HG03457 (cell line): ENCODE measurements at regions not wholly inside any gene's neighbourhood (a gene's known extent, or its start where the extent isn't known, plus 50 kb on each side); places are given as distances from the start of the nearest gene placed in this dataset.

Experiments
- ATAC-seq: cut with Tn5 transposase; IDR thresholded peaks from one replicate; pipeline ENCODE4 v1.9.1; 2021; ENCODE audit warnings: moderate number of reproducible peaks; ENCODE audit not compliant: unreplicated experiment

DNA sequence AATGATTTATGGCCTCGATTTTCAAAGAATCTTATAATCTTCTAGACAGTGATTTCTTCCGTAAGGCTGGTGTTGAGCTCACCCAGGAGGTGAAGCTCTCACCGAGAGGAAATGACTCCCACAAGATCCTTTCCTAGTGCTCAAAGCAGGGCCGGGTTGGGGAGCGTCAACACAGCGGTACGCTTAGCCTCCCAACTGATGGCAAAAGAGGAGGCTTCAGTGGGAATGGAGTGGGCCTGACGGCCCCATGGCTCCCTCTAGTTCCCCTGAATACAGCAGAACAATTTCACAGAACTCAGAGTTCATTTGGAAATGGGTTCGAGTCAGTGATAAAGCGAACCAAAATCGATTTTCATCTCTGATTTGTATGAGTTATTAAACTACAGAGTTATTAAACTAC is 449.5 kb downstream of the KLF12 start:
- ATAC-seq, result no peak

DNA sequence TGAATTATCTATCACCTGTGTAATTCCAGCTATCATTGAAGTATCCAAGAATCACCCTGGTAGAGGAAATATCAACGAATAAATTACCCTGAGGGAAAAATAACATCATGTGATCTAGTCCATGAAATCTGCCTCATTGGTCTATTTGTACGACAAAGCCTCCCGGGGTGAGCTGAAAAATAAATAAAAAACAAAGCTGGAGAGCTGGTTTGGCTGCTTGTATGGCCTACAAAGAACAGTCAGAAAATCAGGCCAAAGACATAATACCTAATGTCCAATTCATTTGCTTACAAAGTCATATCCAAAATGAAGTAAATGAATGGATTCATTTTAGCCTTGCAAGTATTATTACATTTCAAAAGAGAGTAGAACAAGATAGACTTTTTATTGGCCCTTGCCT is 449.9 kb downstream of the KLF12 start:
- ATAC-seq, result no peak

DNA sequence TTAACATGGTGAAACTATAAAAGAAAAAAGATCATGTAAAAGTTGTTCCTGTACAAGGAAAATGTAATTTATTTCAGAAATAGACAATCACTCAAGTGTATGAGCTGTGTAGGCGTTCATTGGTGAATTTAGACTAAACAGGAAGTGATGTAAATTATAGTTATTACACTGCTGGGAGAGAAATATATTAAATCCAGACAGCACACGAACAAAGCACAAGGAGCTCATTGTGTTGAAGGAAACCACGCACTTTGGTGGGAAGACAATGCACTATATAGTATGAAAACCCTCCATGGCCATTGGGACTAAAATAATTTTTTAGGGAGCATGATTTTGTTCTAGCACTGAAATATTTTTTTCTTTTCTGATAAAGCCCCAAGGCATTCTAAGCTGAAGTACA is 450.5 kb downstream of the KLF12 start:
- no peak for ATAC-seq

DNA sequence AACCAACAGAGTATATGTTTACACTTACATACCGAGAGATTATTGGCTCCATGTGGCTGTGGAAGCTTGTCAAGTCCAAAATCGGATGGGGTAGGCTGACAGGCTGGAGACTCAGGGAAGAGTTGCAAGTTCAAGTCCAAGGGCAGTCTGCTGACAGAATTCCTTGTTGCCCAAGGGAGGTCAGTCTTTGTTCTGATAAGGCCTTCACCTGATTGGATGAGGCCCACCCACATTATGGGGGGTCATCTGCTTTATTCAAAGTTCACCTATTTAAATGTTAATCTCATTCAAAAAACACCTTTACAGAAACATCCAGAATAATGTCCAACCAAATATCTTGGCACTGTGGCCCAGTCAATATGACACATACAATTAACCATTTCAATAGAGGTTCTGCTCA is 452.4 kb downstream of the KLF12 start:
- no peak for ATAC-seq

DNA sequence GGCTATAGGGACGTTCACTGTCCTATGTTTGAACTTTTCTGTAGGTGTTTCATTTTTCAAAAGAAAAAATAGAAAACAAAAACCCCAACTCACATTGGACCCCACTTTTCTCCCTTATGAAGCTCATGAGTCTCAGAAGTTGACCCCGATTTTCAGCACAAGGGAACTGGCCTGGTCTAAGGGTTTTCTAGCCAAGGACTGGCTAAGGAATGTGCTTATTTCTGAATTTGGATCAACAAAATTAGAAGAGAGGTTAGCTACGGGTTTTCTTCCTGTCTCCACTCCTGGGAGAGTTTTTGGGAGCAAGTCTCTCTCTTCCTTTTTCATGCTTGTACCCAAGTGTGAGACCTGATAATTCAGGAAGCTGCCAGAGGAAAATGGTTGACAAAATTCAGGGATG is 453.2 kb downstream of the KLF12 start:
- ATAC-seq, result no peak

- ATAC-seq, result no peak
Observed at GRCh38 chr13:73677048-73677601, 457.1 kb downstream of the KLF12 start.

GRCh38 chr13:73676550-73677047 is 457.6 kb downstream of the KLF12 start:
- ATAC-seq, result no peak

- ATAC-seq, result no peak
Observed at GRCh38 chr13:73675821-73676220, 458.4 kb downstream of the KLF12 start.

DNA sequence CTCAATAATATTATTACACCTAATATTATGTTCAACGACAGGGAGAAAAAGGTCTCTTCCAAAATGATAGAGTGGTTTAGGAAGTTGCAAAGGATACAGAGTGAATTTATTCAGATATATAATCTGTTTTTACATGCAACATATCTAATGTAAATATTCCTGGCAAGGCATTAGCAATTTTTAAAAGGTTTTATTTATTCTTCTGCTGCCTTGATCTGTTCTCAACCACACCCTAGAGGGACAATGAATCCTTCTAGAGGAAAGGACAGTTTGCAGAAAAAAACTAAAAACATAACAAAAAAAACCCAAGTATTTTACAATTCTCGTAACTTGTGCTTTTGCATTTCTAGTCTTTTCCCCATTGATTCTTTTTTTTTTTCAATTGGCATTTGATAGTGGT is 459.6 kb downstream of the KLF12 start:
- no peak for ATAC-seq

- no peak for ATAC-seq
Observed at GRCh38 chr13:73673931-73674330, 460.3 kb downstream of the KLF12 start.

GRCh38 chr13:73672492-73672891 is 461.7 kb downstream of the KLF12 start:
- ATAC-seq, result no peak

DNA sequence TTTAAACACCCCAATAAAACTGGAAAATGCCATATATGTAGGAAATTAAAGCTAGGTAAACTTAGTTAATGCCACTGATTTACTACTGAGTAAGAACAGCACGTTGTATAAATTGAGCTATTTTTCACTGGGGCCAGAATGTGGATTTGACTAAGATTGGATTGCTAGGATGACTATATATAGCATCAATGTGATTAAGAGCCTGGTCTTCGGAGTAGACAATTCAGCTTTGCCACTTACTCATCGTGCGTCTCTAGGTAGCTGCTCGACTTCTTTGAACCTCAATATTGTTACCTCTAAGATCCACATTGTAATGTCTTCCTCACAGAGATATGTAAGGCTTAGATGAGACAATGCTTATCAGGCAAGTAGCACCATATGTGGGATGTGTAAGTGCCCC is 462.5 kb downstream of the KLF12 start:
- no peak for ATAC-seq

GRCh38 chr13:73671011-73671410 is 463.2 kb downstream of the KLF12 start:
- ATAC-seq, result no peak

DNA sequence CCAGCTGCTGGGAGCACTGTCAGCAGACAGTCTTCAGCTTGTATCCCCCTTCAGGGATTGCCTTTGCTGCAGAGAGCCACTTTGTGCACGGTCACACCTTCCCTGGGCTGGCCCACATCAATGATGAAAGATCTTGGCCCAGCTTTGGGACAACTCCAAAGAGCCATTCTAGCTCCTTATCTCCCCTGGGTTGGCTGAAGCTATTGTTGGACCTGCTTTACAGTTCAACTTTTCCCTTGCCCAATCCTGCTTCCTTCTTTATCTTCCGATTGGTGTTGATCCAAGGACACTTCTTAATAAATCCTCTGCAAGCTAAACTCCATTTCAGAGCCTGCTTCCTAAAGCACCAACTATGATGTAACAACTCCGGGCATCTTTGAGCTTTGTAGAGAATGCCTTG is 466.4 kb downstream of the KLF12 start:
- ATAC-seq, result no peak

- no peak for ATAC-seq
Observed at GRCh38 chr13:73665261-73665660, 468.9 kb downstream of the KLF12 start.

DNA sequence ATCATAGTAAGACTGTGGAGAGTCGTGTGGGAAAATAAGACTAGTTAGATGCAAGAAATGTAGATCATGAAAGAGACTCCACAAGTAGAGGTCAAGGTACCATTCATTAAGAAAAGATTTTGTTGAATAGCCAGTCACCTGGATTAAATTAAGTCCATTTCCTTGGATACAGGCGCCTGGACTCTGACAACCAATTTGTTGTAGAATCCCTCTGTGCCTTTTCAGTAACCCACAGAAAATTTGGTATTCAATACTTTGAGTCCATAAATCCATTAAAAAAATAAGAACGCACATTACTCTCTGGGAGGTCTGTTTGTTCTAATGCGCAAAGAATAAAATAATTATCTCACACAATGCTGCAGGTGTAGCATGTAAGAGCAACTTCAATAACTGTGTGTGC is 469.4 kb downstream of the KLF12 start:
- no peak for ATAC-seq

GRCh38 chr13:73662833-73663232 is 471.4 kb downstream of the KLF12 start:
- no peak for ATAC-seq

DNA sequence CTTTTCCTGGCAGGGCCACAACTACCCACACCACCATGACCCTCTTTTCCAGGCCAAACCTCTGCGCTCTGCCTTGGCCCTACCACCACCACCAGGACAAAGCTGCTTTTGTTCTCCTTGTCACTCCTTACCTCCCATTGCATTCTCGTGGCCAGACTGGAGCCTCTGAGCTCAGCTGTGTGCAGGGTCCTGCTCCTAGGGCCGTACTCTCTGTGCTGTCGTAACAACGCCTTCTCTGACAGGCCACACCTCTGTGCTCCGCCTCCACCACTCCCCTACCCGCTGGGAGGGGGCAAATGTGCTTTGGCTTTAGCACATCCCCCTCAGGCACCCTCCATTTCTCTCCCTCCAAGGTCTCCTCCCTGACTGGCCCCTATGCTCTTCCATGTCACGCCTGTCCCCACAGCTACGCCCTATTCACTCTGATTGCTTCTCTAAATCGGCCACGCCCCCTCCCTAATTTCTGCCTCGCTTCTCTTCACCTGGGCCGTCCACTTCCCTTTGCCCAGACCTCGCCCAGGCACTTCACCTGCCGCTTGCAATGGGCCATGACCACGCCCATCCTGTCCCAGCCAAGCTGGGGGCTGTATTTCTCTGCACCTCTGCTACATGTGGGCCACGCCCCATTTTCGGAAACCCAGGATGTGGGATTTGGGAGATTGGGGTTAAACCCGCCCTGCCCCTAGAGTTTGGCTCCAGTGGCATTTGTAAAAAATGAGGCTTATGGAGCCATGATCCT is 472.3 kb downstream of the KLF12 start:
- ATAC-seq, result no peak

- ATAC-seq, result no peak
Observed at GRCh38 chr13:73661066-73661465, 473.1 kb downstream of the KLF12 start.

DNA sequence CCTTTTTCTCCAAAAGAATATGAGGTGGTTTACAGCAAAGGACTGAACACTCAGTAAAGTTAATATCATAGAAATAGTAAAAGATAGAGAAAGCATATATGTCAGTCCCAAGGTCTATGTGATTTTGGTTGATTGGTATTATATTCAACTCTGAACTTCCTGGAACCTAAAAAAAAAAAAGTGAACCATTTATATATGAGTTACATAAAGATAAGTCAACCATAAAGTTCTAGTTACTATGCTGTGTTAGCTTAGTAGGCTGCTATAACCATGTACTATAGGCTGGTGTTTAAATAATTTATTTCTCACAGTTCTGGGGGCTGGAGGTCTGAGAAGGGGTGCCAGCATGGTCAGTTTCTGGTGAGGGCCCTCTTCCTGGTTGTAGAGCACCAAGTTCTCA is 475.6 kb downstream of the KLF12 start:
- no peak for ATAC-seq

GRCh38 chr13:73657821-73658540 is 476.2 kb downstream of the KLF12 start:
- ATAC-seq, result no peak

GRCh38 chr13:73656863-73657262 is 477.3 kb downstream of the KLF12 start:
- ATAC-seq, result no peak
